Caco-2 (cell line): ENCODE measurements at regions not wholly inside any gene's neighbourhood (a gene's known extent, or its start where the extent isn't known, plus 50 kb on each side); places are given as distances from the start of the nearest gene placed in this dataset.

Source experiments
- BruUV-seq: library from RNA; stranded (reverse); fragments of 400-500 nt; replicated peaks from 2 replicates; lab custom pipeline; 2021; lab: Mats Ljungman, UMichigan
- CTCF ChIA-PET: fragments of 300-600 bp; sonication (Branson Sonifier 250); formaldehyde crosslinking; loops from one replicate; lab custom pipeline; 2022; ENCODE audit warnings: antibody characterized with exemption; lab: Charles Lee
- POLR2A ChIA-PET: fragments of 300-600 bp; sonication (Branson Sonifier 250); formaldehyde crosslinking; loops from one replicate; lab custom pipeline; 2022; ENCODE audit warnings: antibody characterized with exemption; lab: Charles Lee
- DNase-seq, 2 experiments: peaks; one replicate each; pipeline versions ENCODE4 v3.0.0 to v3.0.0-alpha.2; 2020 to 2022
- H3K27me3 ChIP-seq: replicated peaks from 2 replicates; pipeline ENCODE4 v1.6.0; 2011; ENCODE audit warnings: low read length; ENCODE audit not compliant: control insufficient read depth, insufficient read depth
- H3K36me3 ChIP-seq: 2 replicates; pipeline ENCODE4 v1.5.1; 2011; ENCODE audit warnings: low read length; ENCODE audit not compliant: control insufficient read depth, insufficient read depth
- H3K4me1 ChIP-seq: fragments of 250-450 bp; sonication (Bioruptor Pico); 2 replicates; pipeline ENCODE4 v1.5.1; 2020; ENCODE audit warnings: mild to moderate bottlenecking
- H3K4me3 ChIP-seq: 2 replicates; pipeline ENCODE4 v1.5.1; 2011; ENCODE audit warnings: low read depth, mild to moderate bottlenecking, control low read depth, low read length
- H3K9me3 ChIP-seq: fragments of 250-450 bp; sonication (Bioruptor Pico); 2 replicates; pipeline ENCODE4 v1.5.1; 2020; ENCODE audit warnings: mild to moderate bottlenecking, moderate library complexity
- H3K27ac Mint-ChIP-seq: one replicate; pipeline ENCODE4 v1.8.0; 2022; ENCODE audit warnings: mixed read lengths; ENCODE audit not compliant: unreplicated experiment
- H3K27me3 Mint-ChIP-seq: one replicate; pipeline ENCODE4 v1.8.0; 2022; ENCODE audit warnings: mixed read lengths; ENCODE audit not compliant: insufficient read depth, unreplicated experiment
- H3K36me3 Mint-ChIP-seq: one replicate; pipeline ENCODE4 v1.8.0; 2022; ENCODE audit warnings: mild to moderate bottlenecking, mixed read lengths; ENCODE audit not compliant: insufficient read depth, unreplicated experiment
- H3K4me1 Mint-ChIP-seq: one replicate; pipeline ENCODE4 v1.8.0; 2022; ENCODE audit warnings: low read depth, mixed read lengths; ENCODE audit not compliant: unreplicated experiment
- H3K4me3 Mint-ChIP-seq: one replicate; pipeline ENCODE4 v1.8.0; 2022; ENCODE audit warnings: mild to moderate bottlenecking, moderate library complexity, mixed read lengths; ENCODE audit not compliant: unreplicated experiment
- H3K9me3 Mint-ChIP-seq: one replicate; pipeline ENCODE4 v1.8.0; 2022; ENCODE audit warnings: mixed read lengths; ENCODE audit not compliant: unreplicated experiment
- CTCF ChIP-seq, 2 experiments: fragments of 200-600 bp in 1 of 2; IDR thresholded peaks; 1 replicate in 1 of 2; 2 replicates in 1 of 2; pipeline versions ENCODE4 v1.5.1 to v1.8.0; 2011 to 2022; ENCODE audit warnings: antibody characterized with exemption in 1 of 2, control low read depth in 1 of 2, inconsistent platforms in 1 of 2, low read depth in 1 of 2, low read length in 1 of 2, mild to moderate bottlenecking in 1 of 2, moderate library complexity in 1 of 2; ENCODE audit not compliant: insufficient read depth in 1 of 2, severe bottlenecking in 1 of 2, unreplicated experiment in 1 of 2
- intact Hi-C: fragments of 100-400 bp; cut with micrococcal nuclease; formaldehyde crosslinking; loops from one replicate; pipeline ENCODE4 v1.10.0; 2022; ENCODE audit not compliant: unreplicated experiment

DNA sequence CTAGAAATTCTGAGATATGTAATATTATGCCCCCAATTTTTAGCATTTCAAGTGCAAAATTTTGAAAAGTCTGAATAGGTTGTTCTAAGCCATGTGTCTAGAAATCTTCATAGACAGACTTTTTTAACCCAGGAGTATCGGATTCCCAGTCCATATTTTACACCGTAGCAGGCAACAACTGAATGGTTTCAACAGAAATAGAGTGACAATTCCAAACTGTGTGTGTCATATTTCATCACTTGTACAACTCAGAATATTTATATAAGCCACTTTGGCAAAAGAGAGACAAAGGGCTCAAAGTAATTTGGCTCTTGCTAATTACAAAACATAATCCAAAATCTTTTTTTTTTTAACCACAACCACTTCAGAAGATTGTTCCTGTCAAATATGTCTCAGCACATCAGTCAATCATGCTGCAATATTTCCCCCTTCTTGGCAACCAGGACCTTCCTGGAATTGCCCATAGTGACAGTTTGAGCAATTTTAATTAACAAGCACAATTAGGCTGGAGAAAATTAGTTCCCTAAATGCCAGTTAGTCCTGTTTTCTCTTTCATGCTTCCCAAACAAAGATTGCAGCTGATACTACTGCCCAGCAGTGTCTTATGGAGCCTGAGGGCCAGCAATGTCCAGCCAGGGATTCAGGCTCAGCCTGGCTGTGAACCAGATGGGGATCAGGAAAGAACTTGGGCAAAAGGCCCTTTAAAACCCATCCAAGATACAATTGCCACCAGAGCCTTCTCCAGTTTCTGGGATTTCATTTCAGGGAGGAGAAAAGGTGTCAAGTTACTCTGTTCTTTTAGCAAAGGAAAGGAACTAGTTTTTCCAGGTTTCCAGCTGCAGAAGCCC is 533.3 kb upstream of the GHITM start:
- no peak for DNase-seq
- Histone ChIP-seq H3K9me3 (no peaks in the 10 kb centered on the region), H3K36me3 (no peaks in the 10 kb centered on the region), H3K4me1 (no peaks in the 10 kb centered on the region), H3K27me3 (no peaks in the 10 kb centered on the region), H3K4me3 (no peak overlapping the region)
- Mint-ChIP-seq H3K27ac (no peak overlapping the region), H3K27me3 (peaks cover 3% of the 10 kb centered on the region), H3K4me1 (no peaks in the 10 kb centered on the region), H3K36me3 (no peaks in the 10 kb centered on the region), H3K9me3 (no peaks in the 10 kb centered on the region), H3K4me3 (no peak overlapping the region)
- intact Hi-C loops: no loop called here
- no peak for TF ChIP-seq CTCF (IDR thresholded peaks at IDR 0.05; ENCODE audit: insufficient read depth in 1 of 2, low read depth in 1 of 2, low read length in 1 of 2, severe bottlenecking in 1 of 2, unreplicated experiment in 1 of 2)
- CTCF ChIA-PET: no interaction called here
- BruUV-seq: no TSS peak
- POLR2A ChIA-PET: no interaction called here

- no peaks in the 10 kb centered on the region for H3K4me1 Mint-ChIP-seq
- Histone ChIP-seq H3K4me1 (no peaks in the 10 kb centered on the region), H3K27me3 (no peaks in the 10 kb centered on the region), H3K9me3 (no peaks in the 10 kb centered on the region), H3K4me3 (no peak overlapping the region), H3K36me3 (no peaks in the 10 kb centered on the region)
- POLR2A ChIA-PET: no interaction called here
- peak in 1 of 2 experiments; percentile 11 for TF ChIP-seq CTCF (IDR thresholded peaks at IDR 0.05; ENCODE audit: insufficient read depth in 1 of 2, low read depth in 1 of 2, low read length in 1 of 2, severe bottlenecking in 1 of 2, unreplicated experiment in 1 of 2)
- no peak overlapping the region for H3K27ac Mint-ChIP-seq
- no peak overlapping the region for H3K4me3 Mint-ChIP-seq
- no peak for DNase-seq
- H3K9me3 Mint-ChIP-seq: no peaks in the 10 kb centered on the region
- intact Hi-C loops: no loop called here
- no peaks in the 10 kb centered on the region for H3K36me3 Mint-ChIP-seq
- CTCF ChIA-PET: no interaction called here
- BruUV-seq: no TSS peak
- peaks cover 3% of the 10 kb centered on the region for H3K27me3 Mint-ChIP-seq
Measured at GRCh38 chr10:83607959-83608745, 531.2 kb upstream of the GHITM start.

DNA sequence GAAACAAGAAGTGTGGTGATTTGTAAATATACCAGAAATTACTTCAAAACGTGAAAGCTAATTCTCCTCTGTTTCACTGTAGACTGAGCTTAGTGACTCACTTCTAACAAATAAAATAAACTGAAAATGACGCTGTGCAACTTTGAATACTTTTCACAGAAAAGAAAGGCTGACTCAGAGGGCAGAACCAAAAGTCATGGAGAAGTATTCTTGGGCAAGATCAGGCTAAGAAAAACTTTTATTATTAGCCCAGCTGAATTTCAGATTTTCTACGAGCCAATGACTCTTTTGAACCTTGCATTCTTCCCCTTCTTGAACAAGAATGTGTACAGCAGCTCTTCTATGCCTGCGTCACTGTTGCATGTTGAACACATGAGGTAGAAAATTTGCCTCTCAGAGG is 527.3 kb upstream of the GHITM start:
- peaks cover 8% of the 10 kb centered on the region for H3K27me3 Mint-ChIP-seq
- intact Hi-C loops: no loop called here
- POLR2A ChIA-PET: no interaction called here
- CTCF ChIA-PET: no interaction called here
- H3K27me3 ChIP-seq: no peaks in the 10 kb centered on the region
- H3K36me3 ChIP-seq: no peaks in the 10 kb centered on the region
- no TSS peak for BruUV-seq
- H3K4me1 ChIP-seq: no peaks in the 10 kb centered on the region
- no peak overlapping the region for H3K27ac Mint-ChIP-seq
- H3K9me3 ChIP-seq: no peaks in the 10 kb centered on the region
- H3K4me3 Mint-ChIP-seq: no peak overlapping the region
- no peak for TF ChIP-seq CTCF (IDR thresholded peaks at IDR 0.05; ENCODE audit: insufficient read depth in 1 of 2, low read depth in 1 of 2, low read length in 1 of 2, severe bottlenecking in 1 of 2, unreplicated experiment in 1 of 2)
- no peaks in the 10 kb centered on the region for H3K9me3 Mint-ChIP-seq
- H3K4me3 ChIP-seq: no peak overlapping the region
- H3K4me1 Mint-ChIP-seq: no peaks in the 10 kb centered on the region
- H3K36me3 Mint-ChIP-seq: no peaks in the 10 kb centered on the region
- no peak for DNase-seq
